ENCODE measurements at regions not wholly inside any gene's neighbourhood (a gene's known extent, or its start where the extent isn't known, plus 50 kb on each side); places are given as distances from the start of the nearest gene placed in this dataset.
A peak's percentile ranks its signal among the peaks of the same experiment; 100 is the strongest.

DNA sequence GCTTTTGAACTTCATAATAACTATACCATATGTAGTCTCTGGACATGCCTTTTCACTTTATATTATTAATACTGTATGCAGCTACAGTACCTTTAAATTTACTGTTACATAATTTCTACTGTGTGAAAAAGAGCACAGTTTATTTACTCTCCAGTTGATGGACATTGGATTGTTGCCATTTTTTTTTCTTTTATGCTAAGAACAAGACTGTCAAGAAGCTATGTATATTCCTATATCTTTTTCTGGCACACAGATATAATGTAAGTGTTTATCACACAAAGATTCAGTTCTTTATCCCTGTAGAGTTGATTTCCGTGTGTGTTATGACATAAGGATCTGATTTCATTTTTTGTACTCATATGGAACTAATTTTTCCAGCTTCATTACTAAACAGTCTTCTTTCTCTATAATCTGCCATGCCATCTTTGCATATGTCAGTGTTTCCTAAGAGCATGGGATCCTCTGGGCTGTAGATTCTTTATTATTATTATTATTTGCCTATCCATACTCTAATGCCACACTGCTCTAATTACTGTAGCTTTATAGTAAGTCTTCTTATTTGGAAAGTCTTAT lies 593.0 kb upstream of the ATP2B1 start:
- DNase-seq: no peak

DNA sequence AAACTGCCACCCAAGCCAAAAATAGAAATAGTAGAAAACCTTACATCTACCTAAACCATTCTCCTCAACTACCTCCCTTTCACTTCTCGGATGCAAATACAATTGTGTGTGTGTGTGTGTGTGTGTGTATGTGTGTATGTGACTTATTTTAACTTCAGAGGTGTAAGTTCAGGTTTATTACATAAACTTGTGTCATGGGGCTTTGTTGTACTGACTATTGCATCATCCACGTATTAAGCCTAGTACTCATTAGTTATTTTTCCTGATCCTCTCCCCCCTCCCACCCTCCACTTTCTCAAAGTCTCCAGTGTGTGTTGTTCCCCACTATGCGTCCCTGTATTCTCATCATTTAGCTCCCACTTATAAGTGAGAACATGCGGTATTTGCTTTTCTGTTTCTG lies 592.5 kb upstream of the ATP2B1 start:
- DNase-seq: no peak

DNA sequence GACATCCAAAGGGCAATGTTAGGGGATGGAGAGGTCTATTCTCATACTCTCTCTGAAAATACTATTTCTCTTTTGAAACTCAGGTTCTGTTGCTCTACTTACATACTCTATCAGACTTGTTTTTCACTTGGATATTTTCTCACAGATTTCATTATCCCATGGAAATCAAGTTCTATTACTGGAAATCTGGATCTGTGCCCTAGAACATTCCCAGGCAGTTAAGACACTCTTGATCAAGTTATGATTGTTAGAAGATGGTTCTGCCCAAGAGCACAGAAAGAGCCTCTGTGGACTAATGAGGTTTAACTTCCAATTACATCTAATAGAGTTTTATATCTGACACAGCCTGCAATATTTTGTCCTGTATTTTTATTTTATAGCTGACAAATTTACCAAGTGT lies 591.0 kb upstream of the ATP2B1 start:
- no peak for DNase-seq

DNA sequence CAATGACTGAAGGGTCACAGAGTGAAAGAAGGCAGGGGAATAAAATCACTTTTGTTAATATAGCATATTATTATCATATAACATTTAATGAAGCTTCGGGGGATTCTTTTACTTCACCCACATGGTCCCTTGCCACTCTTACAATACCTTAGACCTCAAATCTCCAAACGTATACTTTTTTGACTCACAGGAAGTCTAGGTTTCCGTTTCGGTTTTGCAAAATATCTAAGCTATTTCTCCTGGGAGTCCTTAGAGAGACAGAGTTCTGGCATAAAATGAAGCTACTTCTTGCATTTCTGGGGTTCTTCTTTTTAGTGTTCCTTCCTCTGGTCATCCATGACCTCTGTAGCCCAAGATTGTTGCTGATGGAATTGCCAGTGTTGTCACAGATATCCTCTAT lies 590.5 kb upstream of the ATP2B1 start:
- DNase-seq: no peak

DNA sequence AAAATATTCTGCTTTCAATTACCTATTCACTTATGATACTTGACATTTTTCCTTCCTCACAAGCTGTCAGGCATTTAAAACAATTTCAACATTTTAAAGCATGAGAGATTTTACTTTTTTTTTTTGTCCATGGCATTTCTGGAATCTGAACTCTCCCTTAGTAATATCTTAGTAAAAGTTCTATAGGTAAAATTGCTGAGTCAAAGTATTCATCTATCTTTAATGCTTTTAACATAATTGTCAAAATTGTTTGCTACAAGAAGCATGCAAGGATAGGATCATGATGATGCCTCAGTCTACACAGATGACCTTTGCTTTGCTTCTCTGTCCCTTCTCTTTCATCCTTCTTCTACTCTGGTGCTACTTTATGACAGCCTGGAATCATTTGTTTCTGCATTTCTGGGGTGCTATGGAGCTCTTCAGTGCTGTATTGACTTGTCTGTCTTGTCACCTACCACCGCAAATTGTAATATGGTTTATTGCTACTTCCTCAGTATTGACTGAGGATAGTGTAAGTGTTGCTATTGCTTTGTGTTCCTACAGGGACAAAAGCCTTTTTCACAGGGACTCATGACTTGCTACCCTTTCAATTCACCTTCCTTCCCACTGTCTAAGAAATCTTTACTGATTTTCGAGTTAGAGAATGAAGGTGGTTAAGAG lies 589.8 kb upstream of the ATP2B1 start:
- no peak for DNase-seq

DNA sequence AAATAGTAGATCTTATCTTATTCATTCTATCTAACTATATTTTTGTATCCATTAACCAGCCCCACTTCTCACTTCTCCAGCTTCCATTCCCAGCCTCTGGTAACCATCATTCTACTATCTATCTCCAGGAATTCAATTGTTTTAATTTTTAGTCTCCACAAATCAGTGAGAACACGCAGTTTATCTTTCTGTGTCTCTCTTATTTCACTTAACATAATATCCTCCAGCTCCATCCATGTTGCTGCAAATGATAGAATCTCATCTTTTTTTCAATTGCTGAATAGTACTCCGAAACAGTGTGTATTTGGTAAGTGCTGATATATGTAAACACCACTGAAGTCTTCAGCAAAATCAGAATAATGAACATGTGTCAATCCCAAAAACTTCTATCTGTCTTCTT lies 587.2 kb upstream of the ATP2B1 start:
- no peak for DNase-seq

DNA sequence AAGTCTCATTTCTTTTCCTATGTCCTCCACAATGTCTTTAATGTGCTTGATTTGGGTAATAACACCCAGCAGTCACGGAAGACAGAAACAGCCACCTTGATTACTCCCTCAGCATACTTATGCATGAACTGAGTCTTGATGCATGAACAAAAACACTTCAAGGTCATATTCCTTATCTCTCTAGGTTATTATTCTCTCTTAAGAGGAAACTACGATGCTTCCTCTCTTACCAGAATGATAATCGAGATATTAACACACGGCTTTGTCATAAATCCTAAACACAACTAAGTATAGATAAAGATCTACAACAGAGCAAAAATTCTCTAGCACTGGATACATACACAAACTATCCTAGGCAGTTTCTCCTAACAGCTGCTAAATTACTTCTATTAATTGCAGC lies 583.5 kb upstream of the ATP2B1 start:
- DNase-seq: no peak

DNA sequence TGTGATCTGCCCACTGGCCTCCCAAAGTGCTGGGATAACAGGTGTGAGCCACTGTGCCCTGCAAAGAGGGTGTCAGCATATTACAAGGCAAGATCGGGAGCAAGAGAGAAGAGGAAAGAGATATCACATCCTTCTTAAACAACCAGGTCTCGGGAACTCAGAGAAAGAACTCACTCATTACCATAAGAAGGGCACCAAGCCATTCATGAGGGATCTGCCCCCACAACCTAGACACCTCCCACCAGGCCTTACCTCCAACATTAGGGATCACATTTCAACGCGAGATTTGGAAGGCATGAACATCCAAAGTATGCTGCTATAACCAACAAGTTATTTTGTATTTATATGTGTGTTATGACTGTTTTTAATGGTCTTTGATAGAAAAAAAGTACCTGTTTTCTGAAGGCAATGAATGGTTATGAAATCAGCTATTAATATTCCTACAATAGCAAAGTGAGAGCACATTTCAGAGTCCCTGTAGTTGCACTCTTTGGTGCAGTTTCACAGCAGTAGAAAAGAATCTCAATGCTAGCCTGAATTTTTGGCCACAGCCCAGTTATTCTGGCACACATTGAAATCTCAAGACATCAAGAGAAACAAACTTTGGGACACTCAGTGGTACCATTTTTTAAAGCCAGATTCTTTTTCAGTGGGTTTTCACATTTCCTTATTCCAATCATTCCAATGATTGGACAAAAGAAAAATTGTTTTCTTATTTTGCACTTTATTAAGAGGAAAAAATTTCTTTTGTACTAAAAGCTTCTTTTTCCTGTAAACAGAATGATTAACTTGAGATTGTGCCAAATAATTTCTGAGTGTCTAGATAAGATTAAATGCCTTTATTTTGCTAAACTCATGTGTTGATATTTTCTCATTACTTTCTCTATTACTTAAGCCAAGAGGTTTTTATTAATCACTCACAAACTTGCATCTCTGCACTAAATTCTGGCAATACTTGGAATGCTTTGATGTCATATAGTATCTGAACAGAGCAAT lies 582.6 kb upstream of the ATP2B1 start:
- no peak for DNase-seq

DNA sequence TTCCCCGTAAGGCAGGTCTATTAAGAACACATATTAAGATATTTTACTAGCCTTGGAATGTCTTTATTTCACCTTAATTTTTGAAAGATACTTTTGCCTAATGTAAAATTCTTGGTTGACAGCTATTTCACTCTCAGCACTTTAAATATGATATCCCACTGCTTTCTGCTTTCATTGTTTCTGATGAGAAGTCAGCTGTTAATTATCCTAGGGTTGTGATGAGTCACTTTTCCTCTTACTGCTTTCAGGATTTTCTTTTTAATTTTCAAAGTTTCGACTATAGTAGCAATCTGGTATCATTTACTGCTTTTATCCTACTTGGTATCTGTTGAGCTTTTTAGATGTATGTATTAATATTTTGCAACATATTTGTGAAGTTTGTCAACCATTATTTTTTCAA lies 578.9 kb upstream of the ATP2B1 start:
- DNase-seq: no peak

DNA sequence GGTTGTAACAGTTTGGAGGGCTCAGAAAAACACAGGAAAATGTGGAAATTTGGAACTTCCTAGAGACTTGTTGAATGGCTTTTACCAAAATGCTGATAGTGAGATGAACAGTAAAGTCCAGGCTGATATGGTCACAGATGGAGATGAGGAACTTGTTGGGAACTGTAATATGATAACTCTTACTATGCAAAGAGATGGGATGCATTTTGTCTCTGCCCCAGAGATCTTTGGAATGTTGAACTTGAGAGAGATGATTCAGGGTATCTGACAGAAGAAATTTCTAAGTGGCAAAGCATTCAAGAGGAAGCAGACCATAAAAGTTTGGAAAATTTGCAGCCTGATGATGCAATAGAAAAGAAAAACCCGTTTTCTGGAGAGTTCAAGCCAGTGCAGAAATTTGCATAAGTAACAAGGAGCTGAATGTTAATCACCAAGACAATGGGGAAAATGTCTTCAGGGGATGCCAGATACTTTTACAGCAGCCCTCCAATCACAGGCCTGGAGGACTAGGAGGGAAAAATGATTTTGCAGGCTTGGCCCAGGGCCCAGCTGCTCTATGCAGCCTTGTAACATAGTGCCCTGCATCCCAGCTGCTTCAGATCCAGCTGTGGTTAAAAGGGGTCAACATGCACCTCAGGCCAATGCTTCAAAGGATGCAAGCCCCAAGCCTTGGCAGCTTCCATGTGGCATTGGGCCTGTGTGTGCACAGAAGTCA lies 572.7 kb upstream of the ATP2B1 start:
- no peak for DNase-seq

DNA sequence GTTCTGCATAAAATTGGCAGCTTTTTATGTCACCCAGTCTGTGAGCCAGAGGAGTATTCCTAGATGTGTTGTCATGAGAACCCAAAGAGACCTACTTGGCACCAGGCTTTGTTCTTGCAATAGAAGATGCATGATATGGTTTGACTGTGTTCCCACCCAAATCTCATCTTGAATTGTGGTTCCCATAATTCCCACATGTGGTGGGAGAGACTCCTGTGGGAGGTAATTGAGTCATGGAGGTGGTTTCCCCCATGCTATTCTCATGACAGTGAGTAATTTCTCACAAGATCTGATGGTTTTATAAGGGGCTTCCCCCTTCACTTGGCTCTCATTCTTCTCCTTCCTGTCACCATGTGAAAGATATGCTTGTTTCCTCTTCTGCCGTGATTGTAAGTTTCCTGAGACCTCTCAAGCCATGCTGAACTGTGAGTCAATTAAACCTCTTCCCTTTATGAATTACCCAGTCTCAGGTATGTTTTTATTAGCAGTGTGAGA lies 572.0 kb upstream of the ATP2B1 start:
- DNase-seq: no peak

DNA sequence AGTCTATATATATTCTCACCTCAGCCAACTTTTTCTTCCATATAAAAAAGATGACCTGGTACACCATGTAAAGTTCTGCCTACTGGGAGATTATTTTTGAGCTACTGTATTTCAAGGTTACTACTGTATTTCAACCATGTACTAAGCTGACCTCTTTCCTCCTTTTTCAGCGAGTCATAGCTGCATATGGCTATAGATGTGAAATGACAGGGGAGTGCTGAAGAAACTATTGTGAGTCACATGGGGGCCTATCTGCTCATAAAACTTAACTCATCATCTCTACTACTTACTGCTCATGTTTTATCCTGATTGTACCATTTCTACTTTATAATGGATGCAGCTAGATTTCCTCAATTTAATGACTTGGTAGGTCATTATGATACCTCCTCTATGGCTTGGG lies 571.4 kb upstream of the ATP2B1 start:
- no peak for DNase-seq

DNA sequence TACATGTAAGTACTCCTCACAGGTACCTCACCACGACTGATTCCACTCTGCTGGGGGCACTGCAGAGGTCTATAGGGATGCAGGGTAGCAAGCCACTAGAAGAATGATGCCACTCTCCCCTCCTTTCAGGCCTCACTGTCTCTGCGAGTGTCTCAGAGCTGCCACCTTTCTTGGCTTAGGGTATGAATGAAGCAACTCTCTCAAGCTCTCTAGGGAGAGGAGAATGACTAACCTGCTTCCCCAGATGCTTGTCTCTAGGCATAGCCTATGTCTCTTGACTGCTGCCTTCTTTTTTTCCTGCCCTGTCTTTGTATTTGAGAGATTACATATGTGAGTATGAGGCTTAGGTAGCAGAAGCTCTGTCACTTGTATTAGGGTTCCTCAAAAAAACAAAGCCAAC lies 566.5 kb upstream of the ATP2B1 start:
- no peak for DNase-seq

DNA sequence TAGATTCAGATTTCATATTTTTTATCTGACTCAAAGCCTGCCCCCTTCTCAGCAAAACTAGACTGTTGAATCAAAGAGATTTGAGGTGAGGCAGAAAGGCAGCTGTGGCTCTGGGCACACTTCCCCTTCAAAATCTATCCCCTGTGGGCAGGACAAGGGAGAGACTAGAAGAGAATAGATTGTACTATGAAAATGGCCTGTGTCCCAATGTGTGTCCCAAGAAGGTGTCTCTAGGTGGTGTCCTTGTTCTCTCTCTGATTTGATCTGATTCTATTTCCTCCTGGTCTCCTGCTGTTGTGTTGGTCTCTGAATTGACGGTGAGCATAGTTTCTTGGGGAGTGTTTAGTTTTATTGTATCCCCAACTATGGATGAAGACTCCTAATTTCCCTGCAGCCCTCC lies 565.8 kb upstream of the ATP2B1 start:
- DNase-seq: no peak

DNA sequence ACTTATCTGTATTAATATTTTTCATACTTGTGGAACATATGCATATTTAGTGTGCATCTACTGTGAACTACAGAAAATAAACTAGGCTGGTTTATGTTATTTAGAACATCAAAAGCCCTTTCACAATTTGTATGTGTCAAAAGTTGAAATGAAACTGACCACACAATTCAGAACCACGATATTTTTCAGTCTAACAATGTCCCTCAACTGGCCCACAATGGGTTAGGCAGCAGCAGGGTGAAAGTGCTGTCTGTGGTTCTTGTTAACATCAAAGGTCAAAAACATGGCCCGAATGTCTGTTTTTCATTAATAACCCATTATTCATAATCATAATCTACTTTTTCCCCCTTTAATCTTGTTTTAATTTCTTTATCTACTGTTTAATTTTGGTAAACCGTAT lies 559.9 kb upstream of the ATP2B1 start:
- no peak for DNase-seq

DNA sequence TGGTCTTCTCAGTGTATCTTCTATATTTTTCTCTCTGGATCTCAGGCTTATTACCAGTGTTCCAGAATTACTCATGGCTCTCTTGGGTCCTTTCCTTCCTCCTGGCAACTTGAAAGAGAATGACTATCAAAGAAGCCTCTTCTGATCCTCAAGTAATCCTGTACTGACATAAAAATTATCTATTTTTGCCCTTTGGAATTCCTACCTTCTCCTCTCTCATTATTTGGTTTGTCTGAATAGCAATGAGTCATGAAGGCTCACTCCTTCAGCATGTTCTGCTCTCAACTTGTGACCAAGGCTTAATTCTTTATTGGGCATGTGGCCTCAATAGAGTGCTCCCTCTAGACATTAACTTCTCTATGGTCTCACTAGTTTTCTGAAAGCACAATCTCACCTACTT lies 553.6 kb upstream of the ATP2B1 start:
- no peak for DNase-seq

DNA sequence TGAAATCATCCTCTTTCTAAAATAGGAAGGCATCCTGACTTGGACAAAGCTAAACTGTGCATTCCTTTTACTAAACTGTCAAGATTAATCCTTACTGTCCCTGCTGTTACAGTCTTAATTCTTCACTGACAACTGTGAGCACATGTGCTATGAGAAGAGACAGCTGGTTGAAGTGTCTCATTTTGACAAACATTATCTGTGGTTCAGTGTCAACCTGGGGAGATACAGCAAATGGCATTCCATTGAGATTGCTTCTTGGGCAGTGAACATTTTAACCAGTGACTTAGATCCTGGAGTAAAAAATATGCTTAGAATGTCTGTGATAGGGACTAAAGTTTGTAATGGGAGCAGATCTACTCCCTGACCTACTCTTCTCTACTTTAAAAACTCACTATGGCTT lies 552.6 kb upstream of the ATP2B1 start:
- no peak for DNase-seq

DNA sequence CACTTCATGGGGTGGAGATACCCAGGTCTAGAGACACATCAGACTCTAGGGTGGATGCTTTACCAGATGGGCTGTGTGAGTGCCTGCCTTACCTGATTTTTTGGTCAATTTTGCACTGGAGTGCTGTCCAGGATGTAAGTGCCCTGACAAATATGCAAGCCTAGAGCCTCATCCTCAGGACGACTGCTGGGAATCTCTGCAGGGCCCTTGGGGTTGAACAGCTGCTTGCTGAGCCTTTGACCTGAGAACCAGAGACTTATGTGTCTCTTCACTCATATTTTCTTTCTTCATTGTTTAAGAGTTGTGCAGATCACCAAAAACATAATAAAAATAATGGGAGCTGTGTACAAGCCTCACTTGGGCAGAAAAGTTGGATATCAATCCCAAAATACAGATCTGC lies 551.5 kb upstream of the ATP2B1 start:
- DNase-seq: no peak

DNA sequence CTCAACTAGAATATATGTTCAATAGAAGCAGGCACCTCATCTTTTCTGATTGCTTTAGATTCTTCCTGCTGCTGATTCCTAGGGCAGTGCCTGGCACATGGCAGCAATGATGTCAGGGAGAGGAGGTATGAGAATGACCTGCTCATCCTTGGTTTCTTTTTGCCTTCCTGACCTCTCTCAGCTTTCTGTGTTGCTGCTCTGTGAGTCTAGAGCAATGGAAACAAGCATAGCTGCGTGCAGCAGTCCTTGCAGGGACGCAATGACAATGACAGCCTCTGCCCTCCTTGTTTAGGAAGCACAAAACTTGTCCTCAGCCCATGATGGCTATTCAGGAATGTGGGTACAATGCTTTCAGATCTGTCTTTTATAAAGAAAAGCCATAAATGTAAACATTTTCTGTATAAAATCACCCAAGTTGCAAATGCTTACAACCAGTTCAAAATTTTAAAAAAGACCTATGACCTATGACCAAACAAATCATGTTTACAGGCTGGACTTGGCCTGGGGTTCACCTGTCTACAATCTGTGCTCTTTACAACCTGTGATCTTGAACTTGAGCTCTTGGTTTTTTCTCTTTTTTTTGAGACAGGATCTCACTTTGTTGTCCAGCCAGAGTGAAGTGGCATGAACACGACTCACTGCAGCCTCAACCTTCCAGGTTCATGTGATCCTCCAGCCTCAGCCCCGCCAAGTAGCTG lies 549.4 kb upstream of the ATP2B1 start:
- no peak for DNase-seq

DNA sequence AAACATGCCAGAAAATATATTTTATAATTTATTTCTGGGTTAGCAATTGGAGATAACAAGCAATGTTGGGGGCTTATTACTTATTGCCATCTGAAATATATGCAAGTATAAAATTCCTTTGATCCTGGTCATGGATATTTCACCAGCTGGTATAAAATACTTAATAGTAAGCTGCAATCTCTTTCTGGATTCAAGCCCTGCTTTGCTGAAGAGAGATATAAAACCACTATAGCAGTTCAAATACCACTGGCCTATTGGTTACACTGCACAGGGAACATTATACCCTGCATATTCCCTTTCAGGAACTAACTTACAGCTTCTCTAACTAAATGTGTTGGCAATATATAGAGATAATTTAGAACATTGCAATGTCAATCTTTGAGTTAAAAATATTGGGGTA lies 546.2 kb upstream of the ATP2B1 start:
- DNase-seq: no peak

DNA sequence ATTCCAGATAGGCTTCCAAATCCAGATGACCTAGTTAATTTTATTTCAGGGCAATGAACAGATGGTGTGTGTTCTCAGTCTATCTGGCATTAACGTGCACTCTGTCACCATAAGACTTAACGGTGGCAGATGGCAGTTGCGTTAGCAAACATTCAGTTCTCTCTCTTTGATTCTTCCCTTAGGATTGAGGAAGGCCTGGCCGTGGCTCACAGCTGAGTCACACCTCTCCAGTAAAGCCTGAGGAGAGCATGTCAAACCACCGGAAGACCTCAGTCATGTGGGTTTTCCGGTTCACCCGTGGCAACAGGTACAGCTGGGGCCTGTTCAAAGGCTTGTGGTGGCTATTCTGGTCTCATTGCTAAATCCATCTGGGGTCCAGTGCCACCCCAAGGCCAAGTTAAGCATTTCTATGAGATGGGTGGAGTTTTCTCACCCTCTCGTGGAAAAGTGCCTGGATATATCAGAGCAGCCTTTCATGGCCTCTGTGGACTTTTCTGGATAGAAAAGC lies 545.1 kb upstream of the ATP2B1 start:
- DNase-seq: peak; percentile 37

DNA sequence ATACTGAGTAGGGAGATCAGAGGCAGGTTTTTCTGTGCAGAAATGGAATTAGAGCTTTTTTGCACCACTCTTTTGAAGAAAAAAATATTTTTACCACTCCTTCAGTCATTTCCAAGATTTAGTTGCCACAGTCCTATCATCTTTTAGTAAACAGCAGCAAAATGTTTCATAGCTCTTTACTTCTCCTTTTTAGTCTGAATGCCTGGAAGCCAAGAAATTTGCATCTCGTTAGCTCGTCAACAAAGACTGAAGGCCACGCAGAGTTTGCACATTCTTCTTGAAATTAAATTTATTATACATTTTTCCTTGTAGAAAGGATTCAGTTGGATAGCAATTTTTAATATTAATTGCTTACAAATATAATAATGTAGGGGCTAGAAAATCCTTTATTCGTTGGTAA lies 544.5 kb upstream of the ATP2B1 start:
- no peak for DNase-seq
